ENCODE measurements at regions not wholly inside any gene's neighbourhood (a gene's known extent, or its start where the extent isn't known, plus 50 kb on each side); places are given as distances from the start of the nearest gene placed in this dataset.

DNA sequence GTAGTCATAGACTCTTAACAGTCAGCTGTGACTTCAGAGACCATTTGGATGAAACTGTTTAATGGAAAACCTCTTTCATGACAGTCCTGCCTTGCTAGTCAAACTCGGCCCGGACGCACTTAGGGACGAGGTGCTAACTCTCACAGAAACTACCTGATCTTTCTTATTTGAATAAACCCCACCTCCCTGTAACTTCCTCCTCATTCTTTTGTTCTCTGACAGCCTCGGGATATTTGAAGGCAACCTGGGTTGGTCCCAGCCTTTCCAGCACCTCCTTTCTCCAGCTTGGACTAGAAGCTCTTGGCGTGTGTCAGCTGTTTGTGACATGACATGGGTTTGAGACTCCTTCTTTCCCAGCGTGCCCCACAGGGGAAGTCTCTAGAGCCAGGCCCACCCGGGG lies 175.3 kb upstream of the EXOC2 start (continued):
- TF ChIP-seq POLR2A (IDR thresholded peaks at IDR 0.05; ENCODE audit: borderline replicate concordance, extremely low read depth, insufficient read depth, insufficient read length) = no peak
- TF ChIP-seq JUND (IDR thresholded peaks at IDR 0.05) = no peak
- TF ChIP-seq, protein P1, sequence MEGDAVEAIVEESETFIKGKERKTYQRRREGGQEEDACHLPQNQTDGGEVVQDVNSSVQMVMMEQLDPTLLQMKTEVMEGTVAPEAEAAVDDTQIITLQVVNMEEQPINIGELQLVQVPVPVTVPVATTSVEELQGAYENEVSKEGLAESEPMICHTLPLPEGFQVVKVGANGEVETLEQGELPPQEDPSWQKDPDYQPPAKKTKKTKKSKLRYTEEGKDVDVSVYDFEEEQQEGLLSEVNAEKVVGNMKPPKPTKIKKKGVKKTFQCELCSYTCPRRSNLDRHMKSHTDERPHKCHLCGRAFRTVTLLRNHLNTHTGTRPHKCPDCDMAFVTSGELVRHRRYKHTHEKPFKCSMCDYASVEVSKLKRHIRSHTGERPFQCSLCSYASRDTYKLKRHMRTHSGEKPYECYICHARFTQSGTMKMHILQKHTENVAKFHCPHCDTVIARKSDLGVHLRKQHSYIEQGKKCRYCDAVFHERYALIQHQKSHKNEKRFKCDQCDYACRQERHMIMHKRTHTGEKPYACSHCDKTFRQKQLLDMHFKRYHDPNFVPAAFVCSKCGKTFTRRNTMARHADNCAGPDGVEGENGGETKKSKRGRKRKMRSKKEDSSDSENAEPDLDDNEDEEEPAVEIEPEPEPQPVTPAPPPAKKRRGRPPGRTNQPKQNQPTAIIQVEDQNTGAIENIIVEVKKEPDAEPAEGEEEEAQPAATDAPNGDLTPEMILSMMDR (IDR thresholded peaks at IDR 0.05 in 2 of 3, conservative IDR thresholded peaks at IDR 0.05 in 1 of 3; ENCODE audit: borderline replicate concordance in 1 of 3, insufficient read depth in 1 of 3, low read depth in 2 of 3, low read length in 2 of 3) = no peak

GRCh38 chr6:867378-867777 lies 174.4 kb upstream of the EXOC2 start:
- Histone ChIP-seq H3K4me1 (ENCODE audit: control insufficient read depth in 1 of 2, insufficient read depth in 2 of 2, low read length in 2 of 2) (no peaks in the 10 kb centered on the region), H4K20me1 (ENCODE audit: insufficient read depth) (no peaks in the 10 kb centered on the region), H3K4me3 (replicated peaks in 1 of 2; ENCODE audit: low read depth in 1 of 2, low read length in 2 of 2) (no peak overlapping the region), H3K4me2 (ENCODE audit: low read length) (no peak overlapping the region), H3K27me3 (ENCODE audit: insufficient read depth, low read length) (no peaks in the 10 kb centered on the region), H3K9ac (ENCODE audit: low read length) (no peak overlapping the region), H3K27ac (ENCODE audit: low read depth, low read length) (no peak overlapping the region), H3K9me2 (ENCODE audit: insufficient read depth) (no peaks in the 10 kb centered on the region), H3K9me3 (ENCODE audit: control insufficient read depth in 1 of 2, insufficient read depth in 1 of 2, low read depth in 1 of 2, low read length in 2 of 2) (no peaks in the 10 kb centered on the region), H3K79me2 (ENCODE audit: insufficient read depth, low read length) (no peaks in the 10 kb centered on the region), H2AFZ (ENCODE audit: low read depth, low read length, poor library complexity, severe bottlenecking) (no peak overlapping the region), H3K36me3 (ENCODE audit: control insufficient read depth in 1 of 2, insufficient read depth in 2 of 2, low read length in 2 of 2) (no peaks in the 10 kb centered on the region)
- ChIA-PET CTCF (no interaction called here), RAD21 (ENCODE audit: low non-redundant PET in 1 of 2, low total read pairs in 2 of 2, uncharacterized antibody in 2 of 2, unreplicated experiment in 2 of 2) (no interaction called here), POLR2A (no interaction called here)
- TF ChIP-seq ELF1 (IDR thresholded peaks at IDR 0.05; ENCODE audit: borderline replicate concordance, low read depth) = no peak
- no peak for TF ChIP-seq POLR2AphosphoS5 (IDR thresholded peaks at IDR 0.05; ENCODE audit: low read depth, low read length)
- TF ChIP-seq POLR2A (IDR thresholded peaks at IDR 0.05; ENCODE audit: borderline replicate concordance, extremely low read depth, insufficient read depth, insufficient read length) = no peak
- TF ChIP-seq, protein P2, sequence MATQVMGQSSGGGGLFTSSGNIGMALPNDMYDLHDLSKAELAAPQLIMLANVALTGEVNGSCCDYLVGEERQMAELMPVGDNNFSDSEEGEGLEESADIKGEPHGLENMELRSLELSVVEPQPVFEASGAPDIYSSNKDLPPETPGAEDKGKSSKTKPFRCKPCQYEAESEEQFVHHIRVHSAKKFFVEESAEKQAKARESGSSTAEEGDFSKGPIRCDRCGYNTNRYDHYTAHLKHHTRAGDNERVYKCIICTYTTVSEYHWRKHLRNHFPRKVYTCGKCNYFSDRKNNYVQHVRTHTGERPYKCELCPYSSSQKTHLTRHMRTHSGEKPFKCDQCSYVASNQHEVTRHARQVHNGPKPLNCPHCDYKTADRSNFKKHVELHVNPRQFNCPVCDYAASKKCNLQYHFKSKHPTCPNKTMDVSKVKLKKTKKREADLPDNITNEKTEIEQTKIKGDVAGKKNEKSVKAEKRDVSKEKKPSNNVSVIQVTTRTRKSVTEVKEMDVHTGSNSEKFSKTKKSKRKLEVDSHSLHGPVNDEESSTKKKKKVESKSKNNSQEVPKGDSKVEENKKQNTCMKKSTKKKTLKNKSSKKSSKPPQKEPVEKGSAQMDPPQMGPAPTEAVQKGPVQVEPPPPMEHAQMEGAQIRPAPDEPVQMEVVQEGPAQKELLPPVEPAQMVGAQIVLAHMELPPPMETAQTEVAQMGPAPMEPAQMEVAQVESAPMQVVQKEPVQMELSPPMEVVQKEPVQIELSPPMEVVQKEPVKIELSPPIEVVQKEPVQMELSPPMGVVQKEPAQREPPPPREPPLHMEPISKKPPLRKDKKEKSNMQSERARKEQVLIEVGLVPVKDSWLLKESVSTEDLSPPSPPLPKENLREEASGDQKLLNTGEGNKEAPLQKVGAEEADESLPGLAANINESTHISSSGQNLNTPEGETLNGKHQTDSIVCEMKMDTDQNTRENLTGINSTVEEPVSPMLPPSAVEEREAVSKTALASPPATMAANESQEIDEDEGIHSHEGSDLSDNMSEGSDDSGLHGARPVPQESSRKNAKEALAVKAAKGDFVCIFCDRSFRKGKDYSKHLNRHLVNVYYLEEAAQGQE (IDR thresholded peaks at IDR 0.05; ENCODE audit: low read depth) = no peak
- no peak for TF ChIP-seq ATF3 (IDR thresholded peaks at IDR 0.05)
- TF ChIP-seq YY1 (IDR thresholded peaks at IDR 0.05; ENCODE audit: extremely low read depth, insufficient replicate concordance, low read depth, low read length) = no peak
- TF ChIP-seq ZNF274 (IDR thresholded peaks at IDR 0.05; ENCODE audit: low read depth, low read length) = no peak
- TF ChIP-seq, protein P1 (IDR thresholded peaks at IDR 0.05 in 2 of 3, conservative IDR thresholded peaks at IDR 0.05 in 1 of 3; ENCODE audit: borderline replicate concordance in 1 of 3, insufficient read depth in 1 of 3, low read depth in 2 of 3, low read length in 2 of 3) = no peak
- TF ChIP-seq SIN3A (IDR thresholded peaks at IDR 0.05; ENCODE audit: low read depth) = no peak
- no peak for TF ChIP-seq SRF (IDR thresholded peaks at IDR 0.05; ENCODE audit: low read depth)
- no peak for TF ChIP-seq ZFX (IDR thresholded peaks at IDR 0.05)
- BruUV-seq (replicated peaks) = no TSS peak
- intact Hi-C loops (cut with micrococcal nuclease) = no loop called here
- DNase-seq (ENCODE audit: low read depth, low spot score) (no peak), ATAC-seq (no peak)
